ENCODE measurements at regions not wholly inside any gene's neighbourhood (a gene's known extent, or its start where the extent isn't known, plus 50 kb on each side); places are given as distances from the start of the nearest gene placed in this dataset.

DNA sequence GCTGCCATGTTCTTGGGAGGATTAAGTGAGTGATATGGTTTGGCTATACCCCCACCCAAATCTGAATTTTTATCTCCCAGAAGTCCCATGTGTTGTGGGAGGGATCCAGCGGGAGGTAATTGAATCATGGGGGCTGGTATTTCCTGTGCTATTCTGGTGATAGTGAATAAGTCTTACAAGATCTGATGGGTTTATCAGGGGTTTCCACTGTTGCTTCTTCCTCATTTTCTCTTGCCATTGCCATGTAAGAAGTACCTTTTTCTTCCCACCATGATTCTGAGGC, 291.4 kb downstream of the KCNS3 start:
- Histone ChIP-seq H3K4me1 (ENCODE audit: control insufficient read depth, insufficient read depth, low read length) (no peaks in the 10 kb centered on the region), H3K9me3 (ENCODE audit: control insufficient read depth, insufficient read depth, low read depth, low read length) (no peaks in the 10 kb centered on the region), H3K36me3 (ENCODE audit: control insufficient read depth in 2 of 2, insufficient read depth in 1 of 2, low read length in 2 of 2) (no peaks in the 10 kb centered on the region), H3K4me3 (ENCODE audit: low read depth, low read length) (no peak overlapping the region), H3K27ac (ENCODE audit: extremely low read depth, low read depth, low read length) (no peak overlapping the region)
- TF ChIP-seq WT1 (tag by site-specific recombination; IDR thresholded peaks at IDR 0.05) = no peak
- no peak for TF ChIP-seq ZNF223 (tag by site-specific recombination; IDR thresholded peaks at IDR 0.05)
- TF ChIP-seq, protein P1, sequence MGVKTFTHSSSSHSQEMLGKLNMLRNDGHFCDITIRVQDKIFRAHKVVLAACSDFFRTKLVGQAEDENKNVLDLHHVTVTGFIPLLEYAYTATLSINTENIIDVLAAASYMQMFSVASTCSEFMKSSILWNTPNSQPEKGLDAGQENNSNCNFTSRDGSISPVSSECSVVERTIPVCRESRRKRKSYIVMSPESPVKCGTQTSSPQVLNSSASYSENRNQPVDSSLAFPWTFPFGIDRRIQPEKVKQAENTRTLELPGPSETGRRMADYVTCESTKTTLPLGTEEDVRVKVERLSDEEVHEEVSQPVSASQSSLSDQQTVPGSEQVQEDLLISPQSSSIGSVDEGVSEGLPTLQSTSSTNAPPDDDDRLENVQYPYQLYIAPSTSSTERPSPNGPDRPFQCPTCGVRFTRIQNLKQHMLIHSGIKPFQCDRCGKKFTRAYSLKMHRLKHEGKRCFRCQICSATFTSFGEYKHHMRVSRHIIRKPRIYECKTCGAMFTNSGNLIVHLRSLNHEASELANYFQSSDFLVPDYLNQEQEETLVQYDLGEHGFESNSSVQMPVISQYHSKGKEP (tag by site-specific recombination; IDR thresholded peaks at IDR 0.05) = no peak
- TF ChIP-seq HOXD13 (CRISPR knock-in tag; IDR thresholded peaks at IDR 0.05; ENCODE audit: borderline replicate concordance) = no peak
- TF ChIP-seq ZSCAN16 (tag by site-specific recombination; IDR thresholded peaks at IDR 0.05) = no peak
- POLR2A ChIA-PET = no interaction called here
- CTCF ChIA-PET = interaction anchor here (1.2 to 1.5 kb wide), 2 partner anchors 8 to 20 kb away, joined by 3 to 6 read pairs; no protein-coding TSS in a partner anchor

DNA sequence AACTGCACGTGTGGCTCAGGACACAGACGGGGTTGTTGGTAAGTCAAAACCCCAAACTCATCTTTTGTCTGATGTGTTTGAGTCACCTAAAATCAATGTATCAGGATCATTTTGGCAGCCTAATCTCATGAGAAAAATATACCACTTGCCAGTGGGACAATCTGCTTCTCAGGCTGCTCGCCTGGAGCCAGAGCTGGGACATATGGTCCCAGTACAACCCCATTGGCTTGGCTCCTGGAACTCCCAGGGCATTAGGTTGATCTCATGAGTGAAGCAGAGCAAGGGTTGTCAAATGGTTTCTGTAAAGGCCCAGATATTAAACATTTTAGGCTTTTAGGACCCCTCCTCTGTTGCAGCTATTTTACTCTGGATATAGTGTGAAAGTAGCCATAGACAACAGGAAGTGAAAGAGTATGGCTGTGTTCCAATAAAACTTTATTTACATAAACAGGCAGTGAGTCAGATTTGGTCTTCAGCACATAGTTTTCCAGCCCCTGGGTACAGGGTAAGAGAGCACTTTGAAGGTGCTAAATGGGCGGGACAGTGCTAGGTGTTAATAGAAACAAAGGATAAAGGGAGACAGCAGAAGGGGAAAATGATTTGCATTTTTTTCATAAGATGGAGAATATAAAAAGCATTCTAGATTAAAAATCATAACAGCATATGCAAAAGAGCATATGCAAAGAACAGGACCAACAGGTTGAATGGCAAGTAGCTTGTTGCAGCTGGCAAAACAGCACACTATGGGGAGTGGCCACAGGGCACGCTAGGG, 290.8 kb downstream of the KCNS3 start:
- CTCF ChIA-PET = interaction anchor here (1.2 to 1.5 kb wide), 2 partner anchors 9 to 19 kb away, joined by 3 to 6 read pairs; no protein-coding TSS in a partner anchor

DNA sequence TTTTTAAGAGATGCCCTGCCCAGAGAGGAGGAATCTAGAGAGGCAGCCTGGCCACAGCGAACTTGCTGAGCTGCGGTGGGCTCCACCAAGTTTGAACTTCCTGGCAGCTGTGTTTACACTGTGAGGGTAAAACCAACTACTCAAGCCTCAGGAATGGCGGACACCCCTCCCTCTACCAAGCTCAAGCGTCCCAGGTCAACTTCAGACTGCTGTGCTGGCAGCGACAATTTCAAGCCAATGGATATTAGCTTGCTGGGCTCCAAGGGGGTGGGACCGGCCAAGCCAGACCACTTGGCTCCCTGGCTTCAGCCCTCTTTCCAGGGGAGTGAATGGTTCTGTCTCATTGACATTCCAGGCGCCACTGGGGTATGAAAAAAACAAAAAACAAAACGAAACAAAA, 289.4 kb downstream of the KCNS3 start:
- no peak for TF ChIP-seq REPIN1 (tag by site-specific recombination; IDR thresholded peaks at IDR 0.05; ENCODE audit: low read depth)
- TF ChIP-seq SCRT1 (tag by site-specific recombination; IDR thresholded peaks at IDR 0.05; ENCODE audit: borderline replicate concordance) = no peak
- TF ChIP-seq ZNF311 (tag by site-specific recombination; IDR thresholded peaks at IDR 0.05; ENCODE audit: borderline replicate concordance) = no peak
- H3K27ac ChIP-seq (ENCODE audit: extremely low read depth, low read depth, low read length) = no peak overlapping the region
- no peaks in the 10 kb centered on the region for H3K36me3 ChIP-seq (ENCODE audit: control insufficient read depth in 2 of 2, insufficient read depth in 1 of 2, low read length in 2 of 2)
- no peak overlapping the region for H3K4me3 ChIP-seq (ENCODE audit: low read depth, low read length)
- POLR2A ChIA-PET = no interaction called here
- no peaks in the 10 kb centered on the region for H3K9me3 ChIP-seq (ENCODE audit: control insufficient read depth, insufficient read depth, low read depth, low read length)
- H3K4me1 ChIP-seq (ENCODE audit: control insufficient read depth, insufficient read depth, low read length) = no peaks in the 10 kb centered on the region
- CTCF ChIA-PET = interaction anchor here (0.6 to 2.0 kb wide), 3 partner anchors 10 to 150 kb away, joined by 3 to 10 read pairs (median 4); no protein-coding TSS in a partner anchor

More for the DNA sequence above, 290.8 kb downstream of the KCNS3 start:
- H3K9me3 ChIP-seq (ENCODE audit: control insufficient read depth, insufficient read depth, low read depth, low read length) = no peaks in the 10 kb centered on the region
- POLR2A ChIA-PET = no interaction called here
- H3K4me1 ChIP-seq (ENCODE audit: control insufficient read depth, insufficient read depth, low read length) = no peaks in the 10 kb centered on the region
- H3K27ac ChIP-seq (ENCODE audit: extremely low read depth, low read depth, low read length) = no peak overlapping the region
- no peak for TF ChIP-seq SALL2 (tag by site-specific recombination; IDR thresholded peaks at IDR 0.05; ENCODE audit: borderline replicate concordance)
- TF ChIP-seq SCRT2 (tag by site-specific recombination; IDR thresholded peaks at IDR 0.05) = peak; percentile 44
- no peak overlapping the region for H3K4me3 ChIP-seq (ENCODE audit: low read depth, low read length)
- no peaks in the 10 kb centered on the region for H3K36me3 ChIP-seq (ENCODE audit: control insufficient read depth in 2 of 2, insufficient read depth in 1 of 2, low read length in 2 of 2)

DNA sequence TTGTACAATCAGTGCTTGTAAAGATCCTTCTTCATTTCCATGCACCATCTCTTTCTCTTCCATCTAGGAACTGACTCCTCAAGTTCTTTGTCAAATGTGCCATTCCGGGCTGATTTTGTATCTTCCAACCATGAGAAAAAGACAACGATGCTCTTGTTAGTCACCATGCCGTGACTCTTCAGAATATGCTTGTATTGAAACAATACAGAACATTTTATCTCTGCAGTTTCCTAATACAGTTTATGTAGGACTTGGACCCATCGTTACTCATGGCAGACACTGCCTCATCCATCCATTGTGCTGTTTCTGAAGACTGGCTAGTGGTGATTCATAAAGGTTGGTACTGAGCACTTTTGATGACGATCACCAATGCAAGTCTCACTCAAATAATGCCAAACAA, 283.2 kb downstream of the KCNS3 start:
- POLR2A ChIA-PET = no interaction called here
- no peaks in the 10 kb centered on the region for H3K36me3 ChIP-seq (ENCODE audit: control insufficient read depth in 2 of 2, insufficient read depth in 1 of 2, low read length in 2 of 2)
- no peak overlapping the region for H3K27ac ChIP-seq (ENCODE audit: extremely low read depth, low read depth, low read length)
- H3K9me3 ChIP-seq (ENCODE audit: control insufficient read depth, insufficient read depth, low read depth, low read length) = no peaks in the 10 kb centered on the region
- no peak overlapping the region for H3K4me3 ChIP-seq (ENCODE audit: low read depth, low read length)
- CTCF ChIA-PET = no interaction called here
- H3K4me1 ChIP-seq (ENCODE audit: control insufficient read depth, insufficient read depth, low read length) = peaks cover 2% of the 10 kb centered on the region
- no peak for TF ChIP-seq ZNF354C (tag by site-specific recombination; IDR thresholded peaks at IDR 0.05; ENCODE audit: borderline replicate concordance, low read depth)
- TF ChIP-seq ZNF114 (tag by site-specific recombination; IDR thresholded peaks at IDR 0.05) = no peak
- TF ChIP-seq, protein P2, sequence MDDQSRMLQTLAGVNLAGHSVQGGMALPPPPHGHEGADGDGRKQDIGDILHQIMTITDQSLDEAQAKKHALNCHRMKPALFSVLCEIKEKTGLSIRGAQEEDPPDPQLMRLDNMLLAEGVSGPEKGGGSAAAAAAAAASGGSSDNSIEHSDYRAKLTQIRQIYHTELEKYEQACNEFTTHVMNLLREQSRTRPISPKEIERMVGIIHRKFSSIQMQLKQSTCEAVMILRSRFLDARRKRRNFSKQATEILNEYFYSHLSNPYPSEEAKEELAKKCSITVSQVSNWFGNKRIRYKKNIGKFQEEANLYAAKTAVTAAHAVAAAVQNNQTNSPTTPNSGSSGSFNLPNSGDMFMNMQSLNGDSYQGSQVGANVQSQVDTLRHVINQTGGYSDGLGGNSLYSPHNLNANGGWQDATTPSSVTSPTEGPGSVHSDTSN (CRISPR knock-in tag; IDR thresholded peaks at IDR 0.05) = no peak
- TF ChIP-seq, protein P3, sequence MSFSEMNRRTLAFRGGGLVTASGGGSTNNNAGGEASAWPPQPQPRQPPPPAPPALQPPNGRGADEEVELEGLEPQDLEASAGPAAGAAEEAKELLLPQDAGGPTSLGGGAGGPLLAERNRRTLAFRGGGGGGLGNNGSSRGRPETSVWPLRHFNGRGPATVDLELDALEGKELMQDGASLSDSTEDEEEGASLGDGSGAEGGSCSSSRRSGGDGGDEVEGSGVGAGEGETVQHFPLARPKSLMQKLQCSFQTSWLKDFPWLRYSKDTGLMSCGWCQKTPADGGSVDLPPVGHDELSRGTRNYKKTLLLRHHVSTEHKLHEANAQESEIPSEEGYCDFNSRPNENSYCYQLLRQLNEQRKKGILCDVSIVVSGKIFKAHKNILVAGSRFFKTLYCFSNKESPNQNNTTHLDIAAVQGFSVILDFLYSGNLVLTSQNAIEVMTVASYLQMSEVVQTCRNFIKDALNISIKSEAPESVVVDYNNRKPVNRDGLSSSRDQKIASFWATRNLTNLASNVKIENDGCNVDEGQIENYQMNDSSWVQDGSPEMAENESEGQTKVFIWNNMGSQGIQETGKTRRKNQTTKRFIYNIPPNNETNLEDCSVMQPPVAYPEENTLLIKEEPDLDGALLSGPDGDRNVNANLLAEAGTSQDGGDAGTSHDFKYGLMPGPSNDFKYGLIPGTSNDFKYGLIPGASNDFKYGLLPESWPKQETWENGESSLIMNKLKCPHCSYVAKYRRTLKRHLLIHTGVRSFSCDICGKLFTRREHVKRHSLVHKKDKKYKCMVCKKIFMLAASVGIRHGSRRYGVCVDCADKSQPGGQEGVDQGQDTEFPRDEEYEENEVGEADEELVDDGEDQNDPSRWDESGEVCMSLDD (tag by site-specific recombination; IDR thresholded peaks at IDR 0.05) = no peak
- TF ChIP-seq, protein P1 (tag by site-specific recombination; IDR thresholded peaks at IDR 0.05) = no peak
- TF ChIP-seq, protein P4, sequence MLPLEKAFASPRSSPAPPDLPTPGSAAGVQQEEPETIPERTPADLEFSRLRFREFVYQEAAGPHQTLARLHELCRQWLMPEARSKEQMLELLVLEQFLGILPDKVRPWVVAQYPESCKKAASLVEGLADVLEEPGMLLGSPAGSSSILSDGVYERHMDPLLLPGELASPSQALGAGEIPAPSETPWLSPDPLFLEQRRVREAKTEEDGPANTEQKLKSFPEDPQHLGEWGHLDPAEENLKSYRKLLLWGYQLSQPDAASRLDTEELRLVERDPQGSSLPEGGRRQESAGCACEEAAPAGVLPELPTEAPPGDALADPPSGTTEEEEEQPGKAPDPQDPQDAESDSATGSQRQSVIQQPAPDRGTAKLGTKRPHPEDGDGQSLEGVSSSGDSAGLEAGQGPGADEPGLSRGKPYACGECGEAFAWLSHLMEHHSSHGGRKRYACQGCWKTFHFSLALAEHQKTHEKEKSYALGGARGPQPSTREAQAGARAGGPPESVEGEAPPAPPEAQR (tag by site-specific recombination; IDR thresholded peaks at IDR 0.05) = no peak
- no peak for TF ChIP-seq ZBTB17 (tag by site-specific recombination; IDR thresholded peaks at IDR 0.05)
- no peak for TF ChIP-seq ZNF521 (tag by site-specific recombination; IDR thresholded peaks at IDR 0.05)
- no peak for TF ChIP-seq KLF1 (tag by site-specific recombination; IDR thresholded peaks at IDR 0.05)
- no peak for TF ChIP-seq ZNF558 (tag by site-specific recombination; IDR thresholded peaks at IDR 0.05)

Measured in HEK293 (cell line).